HG03175 (cell line): ENCODE measurements at regions not wholly inside any gene's neighbourhood (a gene's known extent, or its start where the extent isn't known, plus 50 kb on each side); places are given as distances from the start of the nearest gene placed in this dataset.

ENCODE experiments used
- ATAC-seq: cut with Tn5 transposase; IDR thresholded peaks from one replicate; pipeline ENCODE4 v1.9.1; 2021; ENCODE audit warnings: mild to moderate bottlenecking, moderate library complexity; ENCODE audit not compliant: unreplicated experiment

DNA sequence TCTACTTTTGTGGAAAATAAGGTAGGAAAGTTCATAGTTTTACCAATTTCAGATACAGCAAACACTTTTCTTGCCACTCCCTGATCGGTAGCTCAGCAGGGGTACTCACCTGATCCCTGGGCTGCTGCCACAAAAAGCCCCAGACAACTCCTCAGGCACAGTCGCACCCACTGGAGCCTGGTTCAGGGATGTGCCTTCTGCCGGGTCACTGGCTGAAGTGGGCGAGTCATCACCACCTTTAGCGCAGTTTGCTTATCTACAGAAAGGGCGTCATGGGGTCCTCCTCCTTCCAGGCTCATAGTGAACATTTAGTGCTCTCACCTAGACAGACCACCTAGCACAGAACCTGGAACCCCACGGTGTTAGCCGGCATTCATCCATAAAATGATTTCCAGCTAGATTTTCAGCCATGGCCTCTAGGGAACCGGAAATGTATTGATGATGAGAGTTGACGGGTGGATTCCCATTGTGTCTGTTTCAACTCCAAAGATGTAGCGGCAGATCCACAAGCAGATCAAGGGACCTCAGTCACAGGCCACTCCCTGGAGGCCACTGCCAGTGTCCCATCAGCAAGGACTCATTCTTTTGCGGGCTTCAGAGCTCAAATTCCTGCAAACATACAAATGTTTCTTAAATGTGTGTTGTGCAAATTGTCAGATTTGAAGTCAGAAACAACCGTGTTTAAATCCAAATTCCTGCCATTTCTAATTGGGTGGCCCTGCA, 408.4 kb upstream of the SALL3 start:
- ATAC-seq = no peak

DNA sequence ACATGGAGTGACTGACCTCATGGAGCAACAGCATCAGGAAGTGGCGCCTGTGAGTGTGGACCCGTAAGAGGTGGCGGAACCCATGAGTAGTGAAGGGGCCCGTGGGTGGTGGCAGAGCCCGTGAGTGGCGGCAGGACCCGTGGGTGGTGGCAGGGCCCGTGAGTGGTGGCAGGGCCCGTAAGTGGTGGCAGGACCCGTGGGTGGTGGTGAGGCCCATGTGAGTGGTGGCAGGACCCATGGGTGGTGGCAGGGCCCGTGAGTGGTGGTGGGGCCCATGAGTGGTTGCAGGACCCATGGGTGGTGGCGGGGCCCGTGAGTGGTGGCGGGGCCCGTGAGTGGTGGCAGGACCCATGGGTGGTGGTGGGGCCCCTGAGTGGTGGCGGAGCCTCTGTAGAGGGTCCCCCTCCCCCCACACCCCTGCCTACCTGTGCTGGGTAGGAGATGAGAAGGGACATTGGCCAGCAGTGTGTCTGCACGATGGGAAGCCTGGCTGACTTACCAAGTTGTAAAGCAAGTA, 407.7 kb upstream of the SALL3 start:
- no peak for ATAC-seq

- ATAC-seq = no peak
Measured at GRCh38 chr18:78573773-78574172, 405.8 kb upstream of the SALL3 start.

- no peak for ATAC-seq
Measured at GRCh38 chr18:78576967-78577366, 402.7 kb upstream of the SALL3 start.

GRCh38 chr18:78579449-78579848, 400.2 kb upstream of the SALL3 start:
- ATAC-seq = no peak

DNA sequence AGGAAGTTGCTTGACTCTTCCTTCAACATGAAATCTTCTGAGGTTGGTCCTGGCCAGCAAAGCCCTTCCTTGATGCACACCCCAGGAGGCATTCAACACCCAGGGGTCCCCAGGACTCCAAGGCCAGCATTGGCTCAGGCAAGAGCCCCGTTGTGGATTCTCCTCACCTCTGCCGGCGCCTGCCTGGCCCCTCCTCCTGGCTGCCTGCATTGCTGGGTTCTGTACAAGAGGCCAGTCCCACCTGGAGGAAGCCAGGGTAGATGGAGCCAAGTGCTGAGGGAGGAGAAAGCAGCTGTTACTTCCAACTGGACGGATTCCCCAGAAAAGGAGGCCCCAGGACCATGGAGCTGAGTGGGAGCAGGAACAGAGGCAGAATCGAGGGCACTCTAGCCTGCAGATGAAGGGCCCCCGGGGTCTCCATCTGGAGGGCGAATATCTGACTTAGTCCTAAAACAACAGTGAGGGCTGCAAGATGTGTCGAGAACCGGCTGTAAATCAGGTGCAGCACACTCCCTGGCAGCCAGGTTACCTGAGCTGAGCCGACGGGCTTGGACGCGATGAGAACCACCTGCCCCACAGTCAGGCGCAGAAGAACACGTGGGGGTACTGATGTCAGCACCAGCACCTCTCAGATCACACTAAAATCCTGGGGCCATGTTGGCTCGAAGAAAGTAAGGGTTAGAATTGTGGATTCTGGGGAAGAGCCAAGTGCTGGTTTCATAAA, 399.6 kb upstream of the SALL3 start:
- no peak for ATAC-seq

DNA sequence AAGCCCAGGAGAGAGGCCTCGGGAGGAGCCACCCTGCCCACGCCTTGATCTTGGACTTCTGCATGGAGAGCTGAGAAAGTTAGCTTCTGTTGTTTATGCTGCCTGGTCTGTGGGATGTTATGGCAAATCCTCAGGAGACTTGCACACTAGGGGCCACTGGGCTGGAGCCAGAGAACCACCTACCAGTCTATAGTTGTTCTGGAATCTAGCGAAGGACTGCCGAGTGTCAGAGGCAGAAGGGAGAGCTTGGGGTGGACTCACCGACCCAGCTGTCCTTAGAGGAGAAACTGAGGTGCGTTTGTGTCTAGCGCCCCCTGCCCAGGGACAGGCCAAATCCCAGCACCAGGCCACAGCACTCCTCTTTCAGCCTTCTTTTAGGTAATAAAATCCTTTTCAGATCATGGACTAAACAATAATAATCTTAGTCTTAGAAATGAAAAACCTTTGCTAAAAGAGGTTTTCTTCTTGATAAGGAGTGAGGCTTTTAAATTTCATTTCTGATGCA, 398.7 kb upstream of the SALL3 start:
- no peak for ATAC-seq

DNA sequence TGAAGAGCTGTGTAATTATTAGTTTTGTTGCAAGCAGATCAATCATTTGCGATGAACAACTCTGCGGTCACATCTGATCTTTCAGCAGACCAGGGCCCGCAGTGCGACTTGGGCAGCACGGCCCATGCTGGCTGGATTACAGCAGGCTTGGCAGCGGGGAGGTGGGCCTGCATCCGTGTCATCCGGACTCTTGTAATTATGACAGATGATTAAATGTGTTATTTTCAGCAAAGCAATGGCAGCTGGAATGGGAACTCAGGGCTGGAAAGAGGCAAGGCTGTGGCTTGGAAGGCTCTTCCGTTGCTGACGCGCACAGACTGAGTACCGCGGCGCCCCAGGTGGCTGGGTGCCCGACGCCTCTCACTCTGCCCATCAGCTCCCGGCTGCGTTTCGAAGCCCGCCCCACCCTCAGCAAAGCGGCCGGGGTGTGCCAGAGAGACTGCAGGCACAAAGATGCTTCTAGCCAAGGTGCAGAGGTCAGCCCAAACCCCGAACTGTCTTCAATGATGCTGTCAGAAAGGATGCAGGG, 397.4 kb upstream of the SALL3 start:
- no peak for ATAC-seq

DNA sequence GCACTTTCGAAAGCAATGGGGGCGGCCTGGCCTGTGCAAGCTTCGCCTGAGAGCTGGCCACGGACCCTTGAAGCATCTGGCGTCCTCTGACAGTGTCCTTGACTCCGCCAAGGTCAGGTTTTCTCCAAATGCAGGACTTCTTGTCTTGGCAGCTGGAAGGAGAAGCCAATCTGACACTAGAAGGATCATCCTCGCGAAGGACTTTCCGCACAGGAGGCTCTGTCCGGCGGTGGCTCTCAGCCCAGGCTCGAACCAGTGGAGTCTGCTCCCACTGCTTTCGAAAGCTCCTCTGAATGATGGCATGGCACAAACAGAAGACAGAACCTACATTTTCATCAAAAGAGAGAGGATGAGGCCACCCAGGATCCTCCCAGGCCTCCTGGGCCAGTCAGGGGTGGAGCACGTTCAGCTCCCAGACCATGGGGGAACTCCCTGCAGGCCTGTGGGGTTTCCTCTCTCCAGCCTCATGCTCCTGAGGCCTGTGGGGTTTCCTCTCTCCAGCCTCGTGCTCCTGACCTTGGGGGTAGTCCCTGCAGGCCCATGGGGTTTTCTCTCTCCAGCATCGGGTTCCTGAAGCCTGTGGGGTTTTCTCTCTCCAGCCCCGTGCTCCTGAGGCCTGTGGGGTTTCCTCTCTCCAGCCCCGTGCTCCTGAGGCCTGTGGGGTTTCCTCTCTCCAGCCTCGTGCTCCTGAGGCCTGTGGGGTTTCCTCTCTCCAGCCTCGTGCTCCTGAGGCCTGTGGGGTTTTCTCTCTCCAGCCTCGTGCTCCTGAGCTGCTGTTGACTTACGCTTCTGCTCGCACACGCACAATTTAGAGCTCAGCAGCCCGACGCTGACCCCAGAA, 396.5 kb upstream of the SALL3 start:
- ATAC-seq = no peak

GRCh38 chr18:78583739-78584458, 395.7 kb upstream of the SALL3 start:
- ATAC-seq = no peak

- no peak for ATAC-seq
Measured at GRCh38 chr18:78584459-78585022, 395.1 kb upstream of the SALL3 start.

DNA sequence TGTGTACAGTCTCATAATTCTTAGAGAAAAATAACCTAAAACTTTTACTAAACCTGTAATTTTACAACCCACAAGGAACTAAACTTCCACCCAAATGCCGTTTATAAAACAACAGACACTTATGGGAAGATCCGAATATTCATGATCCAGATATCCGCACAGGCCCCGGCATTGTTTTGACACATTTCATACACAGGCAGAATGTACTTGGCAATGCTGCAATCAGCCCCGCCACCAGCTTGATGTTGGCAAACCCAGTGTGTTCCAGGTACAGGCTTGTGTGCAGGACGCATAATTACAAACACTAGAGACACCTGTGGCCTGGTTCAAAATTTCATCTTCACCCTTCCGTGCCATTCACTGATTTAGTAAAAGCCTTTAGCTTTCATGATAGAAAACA, 393.0 kb upstream of the SALL3 start:
- ATAC-seq = no peak

- no peak for ATAC-seq
Measured at GRCh38 chr18:78587096-78587495, 392.5 kb upstream of the SALL3 start.

- ATAC-seq = no peak
Measured at GRCh38 chr18:78587626-78588600, 391.7 kb upstream of the SALL3 start.

DNA sequence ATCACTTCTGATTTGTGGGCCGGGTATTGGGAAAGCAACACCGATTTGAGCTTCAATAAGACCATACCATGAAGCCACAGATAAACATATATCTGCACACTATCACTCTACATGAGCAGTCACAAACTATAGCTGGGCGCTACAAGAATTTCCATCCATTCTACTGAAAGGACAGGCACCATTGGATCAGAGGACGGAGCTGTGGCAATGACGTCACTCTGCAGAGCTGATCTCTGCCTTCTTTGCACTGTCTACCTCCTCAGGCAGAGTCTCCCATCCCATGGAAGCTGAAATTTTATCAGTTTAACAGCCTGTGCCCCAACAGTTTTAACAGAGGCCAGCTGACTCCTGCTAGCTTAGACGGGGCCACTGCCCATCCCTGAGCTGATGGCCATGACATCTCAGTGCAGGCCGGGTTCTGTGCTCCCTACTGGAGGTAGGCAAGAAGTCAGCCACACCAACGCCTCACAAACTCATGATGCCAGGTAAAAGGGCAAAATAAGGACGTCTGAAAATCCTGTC, 389.6 kb upstream of the SALL3 start:
- ATAC-seq = no peak

DNA sequence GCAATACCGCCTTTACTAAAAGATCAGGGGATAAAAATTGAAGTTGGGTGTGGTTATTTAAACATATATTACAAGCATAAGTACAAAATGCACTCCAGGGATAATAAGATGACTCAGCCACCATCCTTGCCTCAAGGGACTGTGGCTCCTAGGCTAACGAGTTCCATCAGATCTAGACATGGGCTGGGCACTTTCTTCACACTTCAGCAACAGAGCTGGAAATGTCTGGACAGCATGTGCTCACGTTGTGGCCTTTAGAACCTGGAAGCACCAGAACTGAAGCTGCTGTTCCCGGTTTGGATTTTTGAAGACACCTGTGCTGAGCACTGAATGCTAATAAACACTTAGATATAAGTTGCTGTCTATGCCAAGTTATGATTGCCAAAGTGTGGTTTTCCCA, 384.2 kb upstream of the SALL3 start:
- ATAC-seq = no peak

DNA sequence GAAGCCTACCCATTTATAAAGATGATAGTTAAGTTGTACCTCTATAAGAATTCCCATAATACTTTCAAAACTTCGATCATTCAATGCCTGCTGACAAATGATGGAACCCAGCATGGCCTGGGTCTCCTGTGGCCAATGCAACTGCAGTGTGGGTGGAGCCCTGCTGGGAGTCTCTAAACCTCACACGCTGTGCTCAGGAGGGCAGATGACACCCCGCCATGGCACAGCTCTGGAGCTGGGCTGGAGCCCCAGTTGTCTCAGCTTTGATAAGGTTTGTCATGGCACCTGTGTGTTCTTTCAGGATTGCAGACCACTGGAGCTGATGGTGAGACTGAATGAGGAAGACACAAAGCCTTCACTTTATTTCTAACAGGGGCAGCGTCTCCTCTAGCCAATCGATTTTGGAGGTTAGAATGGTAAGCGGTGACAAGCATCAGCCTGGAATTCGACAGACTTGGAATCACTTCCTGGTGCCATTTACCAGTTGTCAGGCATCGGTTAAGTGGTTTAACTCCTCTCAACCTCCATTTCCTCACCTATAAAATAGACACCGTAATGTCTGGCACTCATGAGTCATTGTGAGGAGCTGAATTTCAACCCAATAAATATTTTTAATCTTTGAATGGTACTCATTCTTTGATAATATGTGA, 383.6 kb upstream of the SALL3 start:
- no peak for ATAC-seq

- ATAC-seq = no peak
Measured at GRCh38 chr18:78596794-78597345, 382.7 kb upstream of the SALL3 start.
